H1 (cell line): ENCODE measurements at regions not wholly inside any gene's neighbourhood (a gene's known extent, or its start where the extent isn't known, plus 50 kb on each side); places are given as distances from the start of the nearest gene placed in this dataset.

ENCODE experiments used
- CBX8 ChIP-seq: fragments of 300-800, 300-1000 bp; sonication (generic); IDR thresholded peaks from 2 replicates; pipeline ENCODE4 v1.7.1; 2016; ENCODE audit warnings: low read depth, low read length, borderline replicate concordance
- CHD1 ChIP-seq: IDR thresholded peaks from 2 replicates; pipeline ENCODE4 v1.6.1; 2012; ENCODE audit warnings: low read depth, low read length, improper control_type of control experiment
- E2F6 ChIP-seq: IDR thresholded peaks from 2 replicates; pipeline ENCODE4 v1.6.1; 2012; ENCODE audit warnings: inconsistent platforms
- KDM4A ChIP-seq: IDR thresholded peaks from one replicate; pipeline ENCODE4 v1.7.1; 2012; ENCODE audit warnings: low read depth, mild to moderate bottlenecking, moderate library complexity, low read length, inconsistent platforms; ENCODE audit not compliant: severe bottlenecking
- KDM5A ChIP-seq: fragments of 200-600 bp; IDR thresholded peaks from 2 replicates; pipeline ENCODE4 v1.7.1; 2012; ENCODE audit warnings: mild to moderate bottlenecking, low read length, inconsistent platforms, mixed read lengths
- RXRA ChIP-seq: IDR thresholded peaks from 2 replicates; pipeline ENCODE4 v1.6.1; 2011; ENCODE audit warnings: low read depth, mild to moderate bottlenecking, low read length, moderate library complexity; ENCODE audit not compliant: insufficient read depth
- TF ChIP-seq, protein P1 (sequence below): IDR thresholded peaks from 2 replicates; pipeline ENCODE4 v1.6.1; 2011; ENCODE audit warnings: low read length, improper control_type of control experiment

DNA sequence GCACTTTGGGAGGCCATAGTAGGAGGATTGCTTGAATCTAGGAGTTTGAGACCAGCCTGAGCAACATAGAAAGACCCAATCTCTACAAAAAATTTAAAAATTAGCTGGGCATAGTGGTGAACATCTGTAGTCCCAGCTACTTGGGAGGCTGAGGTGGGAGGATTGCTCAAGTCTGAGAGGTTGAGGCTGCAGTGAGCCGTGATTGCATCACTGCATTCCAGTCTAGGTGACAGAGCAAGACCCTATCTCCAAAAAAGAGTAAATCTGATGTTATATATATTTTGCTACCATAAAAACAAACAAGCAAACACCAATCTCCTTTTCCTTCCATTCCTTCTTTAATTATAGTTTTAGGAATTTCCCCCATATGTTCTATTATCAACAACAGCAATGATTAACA is 74.2 kb upstream of the RNU6-1 start (continued):
- TF ChIP-seq E2F6 (no peak), CBX8 (no peak), CHD1 (no peak), RXRA (no peak), KDM5A (no peak), KDM4A (no peak)
- TF ChIP-seq, protein P1, sequence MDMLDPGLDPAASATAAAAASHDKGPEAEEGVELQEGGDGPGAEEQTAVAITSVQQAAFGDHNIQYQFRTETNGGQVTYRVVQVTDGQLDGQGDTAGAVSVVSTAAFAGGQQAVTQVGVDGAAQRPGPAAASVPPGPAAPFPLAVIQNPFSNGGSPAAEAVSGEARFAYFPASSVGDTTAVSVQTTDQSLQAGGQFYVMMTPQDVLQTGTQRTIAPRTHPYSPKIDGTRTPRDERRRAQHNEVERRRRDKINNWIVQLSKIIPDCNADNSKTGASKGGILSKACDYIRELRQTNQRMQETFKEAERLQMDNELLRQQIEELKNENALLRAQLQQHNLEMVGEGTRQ = no peak
